ENCODE measurements at regions not wholly inside any gene's neighbourhood (a gene's known extent, or its start where the extent isn't known, plus 50 kb on each side); places are given as distances from the start of the nearest gene placed in this dataset.

GRCh38 chr1:194693244-194693643, 1506.8 kb upstream of the B3GALT2 start:
- no peak for TF ChIP-seq CTCF (IDR thresholded peaks at IDR 0.05; ENCODE audit: control insufficient read depth, insufficient read depth, low read depth, low read length, missing control alignments)
- no peak overlapping the region for H3K4me3 ChIP-seq (ENCODE audit: control insufficient read depth, low read depth, low read length)
- no peak for DNase-seq (ENCODE audit: low read depth)

- no peak overlapping the region for H3K4me3 ChIP-seq (ENCODE audit: control insufficient read depth, low read depth, low read length)
- no peak for DNase-seq (ENCODE audit: low read depth)
- TF ChIP-seq CTCF (IDR thresholded peaks at IDR 0.05; ENCODE audit: control insufficient read depth, insufficient read depth, low read depth, low read length, missing control alignments): no peak
Measured at GRCh38 chr1:194684636-194685035, 1498.2 kb upstream of the B3GALT2 start.

GRCh38 chr1:194658090-194658439, 1471.7 kb upstream of the B3GALT2 start:
- TF ChIP-seq CTCF (IDR thresholded peaks at IDR 0.05; ENCODE audit: control insufficient read depth, insufficient read depth, low read depth, low read length, missing control alignments): no peak
- DNase-seq (ENCODE audit: low read depth): no peak

GRCh38 chr1:194654956-194655355, 1468.5 kb upstream of the B3GALT2 start:
- no peak for TF ChIP-seq CTCF (IDR thresholded peaks at IDR 0.05; ENCODE audit: control insufficient read depth, insufficient read depth, low read depth, low read length, missing control alignments)
- no peak overlapping the region for H3K4me3 ChIP-seq (ENCODE audit: control insufficient read depth, low read depth, low read length)
- no peak for DNase-seq (ENCODE audit: low read depth)

More at GRCh38 chr1:194658090-194658439, 1471.7 kb upstream of the B3GALT2 start:
- H3K4me3 ChIP-seq (ENCODE audit: control insufficient read depth, low read depth, low read length): no peak overlapping the region

- no peak overlapping the region for H3K4me3 ChIP-seq (ENCODE audit: control insufficient read depth, low read depth, low read length)
- DNase-seq (ENCODE audit: low read depth): no peak
- TF ChIP-seq CTCF (IDR thresholded peaks at IDR 0.05; ENCODE audit: control insufficient read depth, insufficient read depth, low read depth, low read length, missing control alignments): no peak
Measured at GRCh38 chr1:194653385-194653784, 1467.0 kb upstream of the B3GALT2 start.

- no peak overlapping the region for H3K4me3 ChIP-seq (ENCODE audit: control insufficient read depth, low read depth, low read length)
- TF ChIP-seq CTCF (IDR thresholded peaks at IDR 0.05; ENCODE audit: control insufficient read depth, insufficient read depth, low read depth, low read length, missing control alignments): no peak
- no peak for DNase-seq (ENCODE audit: low read depth)
Measured at GRCh38 chr1:194647118-194647517, 1460.7 kb upstream of the B3GALT2 start.

- no peak for DNase-seq (ENCODE audit: low read depth)
- TF ChIP-seq CTCF (IDR thresholded peaks at IDR 0.05; ENCODE audit: control insufficient read depth, insufficient read depth, low read depth, low read length, missing control alignments): no peak
- H3K4me3 ChIP-seq (ENCODE audit: control insufficient read depth, low read depth, low read length): no peak overlapping the region
Measured at GRCh38 chr1:194644528-194644927, 1458.1 kb upstream of the B3GALT2 start.

All from AG09309 (cell line).